OCI-LY1 (cell line): ENCODE measurements at regions not wholly inside any gene's neighbourhood (a gene's known extent, or its start where the extent isn't known, plus 50 kb on each side); places are given as distances from the start of the nearest gene placed in this dataset.

Experiments
- H2AFZ ChIP-seq: fragments of 200-600 bp; sonication (generic), shearing (Covaris generic); 2 replicates; pipeline ENCODE4 v1.6.0; 2014; ENCODE audit warnings: antibody characterized with exemption, mild to moderate bottlenecking, low read length
- H3F3A ChIP-seq: fragments of 200-600 bp; sonication (generic), shearing (Covaris generic); 2 replicates; pipeline ENCODE4 v1.6.0; 2014; ENCODE audit warnings: mild to moderate bottlenecking, antibody characterized with exemption, low read length, moderate library complexity; ENCODE audit not compliant: insufficient read depth
- H3K27ac ChIP-seq: fragments of 200-600 bp; sonication (generic); 2 replicates; pipeline ENCODE4 v1.5.1; 2014; ENCODE audit warnings: low read length, mixed run types, mild to moderate bottlenecking, low read depth; ENCODE audit not compliant: poor library complexity, severe bottlenecking
- H3K27me3 ChIP-seq: fragments of 200-600 bp; sonication (generic); 2 replicates; pipeline ENCODE4 v1.6.0; 2014; ENCODE audit warnings: antibody characterized with exemption, mild to moderate bottlenecking, low read length, moderate library complexity; ENCODE audit not compliant: insufficient read depth
- H3K36me3 ChIP-seq: fragments of 200-600 bp; sonication (generic); 2 replicates; pipeline ENCODE4 v1.6.1; 2014; ENCODE audit warnings: mild to moderate bottlenecking, antibody characterized with exemption, low read length, moderate library complexity, mixed read lengths; ENCODE audit not compliant: insufficient read depth
- H3K4me1 ChIP-seq: fragments of 200-600 bp; sonication (generic); 2 replicates; pipeline ENCODE4 v1.5.1; 2014; ENCODE audit warnings: mild to moderate bottlenecking, low read length, moderate library complexity; ENCODE audit not compliant: insufficient read depth, severe bottlenecking
- H3K4me2 ChIP-seq: fragments of 200-600 bp; sonication (generic), shearing (Covaris generic); 2 replicates; pipeline ENCODE4 v1.6.1; 2014; ENCODE audit warnings: low read length
- H3K4me3 ChIP-seq: fragments of 200-600 bp; sonication (generic); 2 replicates; pipeline ENCODE4 v1.5.1; 2014; ENCODE audit warnings: low read length, low read depth, mild to moderate bottlenecking, mixed read lengths; ENCODE audit not compliant: poor library complexity, severe bottlenecking
- H3K79me2 ChIP-seq: fragments of 200-600 bp; shearing (Covaris generic); 2 replicates; pipeline ENCODE4 v1.6.1; 2016; ENCODE audit warnings: mixed run types, low read length, mixed read lengths; ENCODE audit not compliant: insufficient read depth
- H3K9ac ChIP-seq: fragments of 200-600 bp; sonication (generic), shearing (Covaris generic); 2 replicates; pipeline ENCODE4 v1.6.1; 2014; ENCODE audit warnings: mild to moderate bottlenecking, low read length, mixed read lengths
- H3K9me2 ChIP-seq: fragments of 200-600 bp; sonication (generic), shearing (Covaris generic); 2 replicates; pipeline ENCODE4 v1.6.1; 2014; ENCODE audit warnings: low read depth, mild to moderate bottlenecking, low read length, mixed read lengths
- H3K9me3 ChIP-seq: fragments of 200-600 bp; shearing (Covaris generic); 2 replicates; pipeline ENCODE4 v1.6.1; 2014; ENCODE audit warnings: low read length, mixed read lengths
- H4K20me1 ChIP-seq: fragments of 200-600 bp; sonication (generic), shearing (Covaris generic); 2 replicates; pipeline ENCODE4 v1.6.0; 2016; ENCODE audit warnings: mild to moderate bottlenecking, low read length; ENCODE audit not compliant: insufficient read depth
- EZH2 ChIP-seq: fragments of 200-600 bp; sonication (generic), shearing (Covaris generic); IDR thresholded peaks from 2 replicates; pipeline ENCODE4 v1.8.0; 2017; ENCODE audit warnings: borderline replicate concordance, mixed run types, mild to moderate bottlenecking, antibody characterized with exemption, low read length, moderate library complexity, mixed read lengths
- TF ChIP-seq, protein P1 (sequence below): fragments of 200-600 bp; sonication (generic), shearing (Covaris generic); IDR thresholded peaks from 2 replicates; pipeline ENCODE4 v1.5.1; 2017; ENCODE audit warnings: mild to moderate bottlenecking, antibody characterized with exemption, low read length, moderate library complexity, mixed read lengths

GRCh38 chr6:138590796-138591709, 91.8 kb upstream of the NHSL1 start:
- Histone ChIP-seq H3K9ac (no peak overlapping the region), H3K9me2 (no peaks in the 10 kb centered on the region), H3K79me2 (no peaks in the 10 kb centered on the region), H3K4me3 (no peak overlapping the region), H3K4me1 (peaks cover 12% of the 10 kb centered on the region), H3K36me3 (no peaks in the 10 kb centered on the region), H4K20me1 (no peaks in the 10 kb centered on the region), H3K27me3 (no peaks in the 10 kb centered on the region), H3F3A (no peaks in the 10 kb centered on the region), H3K27ac (no peak overlapping the region), H2AFZ (no peak overlapping the region), H3K9me3 (no peaks in the 10 kb centered on the region), H3K4me2 (no peak overlapping the region)
- TF ChIP-seq, protein P1, sequence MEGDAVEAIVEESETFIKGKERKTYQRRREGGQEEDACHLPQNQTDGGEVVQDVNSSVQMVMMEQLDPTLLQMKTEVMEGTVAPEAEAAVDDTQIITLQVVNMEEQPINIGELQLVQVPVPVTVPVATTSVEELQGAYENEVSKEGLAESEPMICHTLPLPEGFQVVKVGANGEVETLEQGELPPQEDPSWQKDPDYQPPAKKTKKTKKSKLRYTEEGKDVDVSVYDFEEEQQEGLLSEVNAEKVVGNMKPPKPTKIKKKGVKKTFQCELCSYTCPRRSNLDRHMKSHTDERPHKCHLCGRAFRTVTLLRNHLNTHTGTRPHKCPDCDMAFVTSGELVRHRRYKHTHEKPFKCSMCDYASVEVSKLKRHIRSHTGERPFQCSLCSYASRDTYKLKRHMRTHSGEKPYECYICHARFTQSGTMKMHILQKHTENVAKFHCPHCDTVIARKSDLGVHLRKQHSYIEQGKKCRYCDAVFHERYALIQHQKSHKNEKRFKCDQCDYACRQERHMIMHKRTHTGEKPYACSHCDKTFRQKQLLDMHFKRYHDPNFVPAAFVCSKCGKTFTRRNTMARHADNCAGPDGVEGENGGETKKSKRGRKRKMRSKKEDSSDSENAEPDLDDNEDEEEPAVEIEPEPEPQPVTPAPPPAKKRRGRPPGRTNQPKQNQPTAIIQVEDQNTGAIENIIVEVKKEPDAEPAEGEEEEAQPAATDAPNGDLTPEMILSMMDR, result peak; percentile 84
- TF ChIP-seq EZH2, result no peak

- Histone ChIP-seq H3K9ac (no peak overlapping the region), H3K4me3 (peak overlapping the region; percentile 7), H3F3A (no peaks in the 10 kb centered on the region), H3K27ac (no peak overlapping the region), H3K27me3 (no peaks in the 10 kb centered on the region), H3K4me2 (peak overlapping the region; percentile 40; the same call in 1 of the 2 replicates), H3K36me3 (no peaks in the 10 kb centered on the region), H3K4me1 (peaks cover 12% of the 10 kb centered on the region), H3K79me2 (no peaks in the 10 kb centered on the region), H3K9me2 (no peaks in the 10 kb centered on the region), H2AFZ (no peak overlapping the region), H3K9me3 (no peaks in the 10 kb centered on the region), H4K20me1 (no peaks in the 10 kb centered on the region)
- TF ChIP-seq, protein P1, result no peak
- no peak for TF ChIP-seq EZH2
These were observed 93.4 kb upstream of the NHSL1 start for GRCh38 chr6:138592749-138593123.

- Histone ChIP-seq H2AFZ (no peak overlapping the region), H4K20me1 (no peaks in the 10 kb centered on the region), H3K27ac (no peak overlapping the region), H3K4me1 (peaks cover 12% of the 10 kb centered on the region), H3K4me2 (peak overlapping the region; percentile 40; the same call in 1 of the 2 replicates), H3K27me3 (no peaks in the 10 kb centered on the region), H3F3A (no peaks in the 10 kb centered on the region), H3K4me3 (peak overlapping the region; percentile 7), H3K36me3 (no peaks in the 10 kb centered on the region), H3K9me2 (no peaks in the 10 kb centered on the region), H3K79me2 (no peaks in the 10 kb centered on the region), H3K9me3 (no peaks in the 10 kb centered on the region), H3K9ac (no peak overlapping the region)
- TF ChIP-seq, protein P1, result no peak
- TF ChIP-seq EZH2, result no peak
These were observed 94.0 kb upstream of the NHSL1 start for GRCh38 chr6:138593124-138593877.
